Mesenchymal stem cell (in vitro differentiated cells and primary cell): ENCODE measurements at regions not wholly inside any gene's neighbourhood (a gene's known extent, or its start where the extent isn't known, plus 50 kb on each side); places are given as distances from the start of the nearest gene placed in this dataset.

Source experiments
- DNase-seq: peaks from one replicate; pipeline ENCODE4 v3.0.0-alpha.2; 2013
- H2AFZ ChIP-seq: one replicate; pipeline ENCODE4 v1.6.1; 2013; ENCODE audit warnings: low read depth, mild to moderate bottlenecking, control low read depth, inconsistent platforms, low read length, moderate library complexity
- H2AK5ac ChIP-seq: 2 replicates; pipeline ENCODE4 v1.6.1; 2013; ENCODE audit warnings: low read length, moderate library complexity, mild to moderate bottlenecking, inconsistent platforms; ENCODE audit not compliant: severe bottlenecking
- H2BK120ac ChIP-seq: one replicate; pipeline ENCODE4 v1.6.1; 2013; ENCODE audit warnings: low read depth, mild to moderate bottlenecking, inconsistent platforms, low read length, moderate library complexity
- H2BK12ac ChIP-seq, 2 experiments: one replicate each; pipeline ENCODE4 v1.6.1; 2013; ENCODE audit warnings: inconsistent platforms in 2 of 2, low read length in 2 of 2, mild to moderate bottlenecking in 2 of 2, moderate library complexity in 2 of 2, control low read depth in 1 of 2
- H2BK15ac ChIP-seq: one replicate; pipeline ENCODE4 v1.6.1; 2013; ENCODE audit warnings: mild to moderate bottlenecking, low read depth, inconsistent platforms; ENCODE audit not compliant: poor library complexity, severe bottlenecking
- H2BK5ac ChIP-seq: 2 replicates; pipeline ENCODE4 v1.6.1; 2013; ENCODE audit warnings: low read depth, mild to moderate bottlenecking, low read length, control low read depth, inconsistent platforms; ENCODE audit not compliant: poor library complexity, severe bottlenecking
- H3K14ac ChIP-seq, 2 experiments: one replicate each; pipeline ENCODE4 v1.6.1; 2013; ENCODE audit warnings: inconsistent platforms in 2 of 2, low read length in 2 of 2, control low read depth in 1 of 2, mild to moderate bottlenecking in 1 of 2, moderate library complexity in 1 of 2
- H3K18ac ChIP-seq, 2 experiments: one replicate each; pipeline ENCODE4 v1.6.1; 2013; ENCODE audit warnings: inconsistent platforms in 2 of 2, low read length in 2 of 2, control low read depth in 1 of 2, low read depth in 1 of 2, mild to moderate bottlenecking in 1 of 2
- H3K23ac ChIP-seq, 2 experiments: one replicate each; pipeline ENCODE4 v1.6.1; 2013; ENCODE audit warnings: inconsistent platforms in 2 of 2, low read length in 2 of 2, mild to moderate bottlenecking in 2 of 2, moderate library complexity in 2 of 2, control low read depth in 1 of 2
- H3K27ac ChIP-seq: 2 replicates; pipeline ENCODE4 v1.5.1; 2013; ENCODE audit warnings: mild to moderate bottlenecking, moderate library complexity, low read length, control low read depth, inconsistent platforms; ENCODE audit not compliant: poor library complexity, severe bottlenecking
- H3K27me3 ChIP-seq, 2 experiments: 2 replicates each; pipeline versions ENCODE4 v1.6.1 to v1.7.0; 2013; ENCODE audit warnings: low read length in 2 of 2, mild to moderate bottlenecking in 2 of 2, moderate library complexity in 2 of 2, control low read depth in 1 of 2, inconsistent platforms in 1 of 2; ENCODE audit not compliant: control insufficient read depth in 1 of 2, insufficient read depth in 1 of 2
- H3K36me3 ChIP-seq, 2 experiments: 2 replicates each; pipeline versions ENCODE4 v1.6.1 to v1.7.0; 2013; ENCODE audit warnings: low read length in 2 of 2, control low read depth in 1 of 2, inconsistent platforms in 1 of 2, low read depth in 1 of 2, mild to moderate bottlenecking in 1 of 2; ENCODE audit not compliant: insufficient read depth in 2 of 2, control insufficient read depth in 1 of 2
- H3K4ac ChIP-seq, 2 experiments: one replicate each; pipeline ENCODE4 v1.6.1; 2013; ENCODE audit warnings: inconsistent platforms in 2 of 2, low read length in 2 of 2, mild to moderate bottlenecking in 2 of 2, moderate library complexity in 2 of 2, control low read depth in 1 of 2, low read depth in 1 of 2
- H3K4me1 ChIP-seq: 2 replicates; pipeline ENCODE4 v1.6.1; 2013; ENCODE audit warnings: low read depth, low read length, control low read depth; ENCODE audit not compliant: control insufficient read depth, insufficient read depth
- H3K4me2 ChIP-seq: 2 replicates; pipeline ENCODE4 v1.6.1; 2013; ENCODE audit warnings: low read length, mild to moderate bottlenecking, inconsistent platforms; ENCODE audit not compliant: poor library complexity, severe bottlenecking
- H3K4me3 ChIP-seq, 2 experiments: 2 replicates each; pipeline versions ENCODE4 v1.5.1 to v1.7.0; 2013; ENCODE audit warnings: low read length in 2 of 2, mild to moderate bottlenecking in 2 of 2, control low read depth in 1 of 2, low read depth in 1 of 2; ENCODE audit not compliant: insufficient read depth in 1 of 2
- H3K79me1 ChIP-seq: replicated peaks from 2 replicates; pipeline ENCODE4 v1.6.1; 2013; ENCODE audit warnings: mild to moderate bottlenecking, control low read depth, low read length, inconsistent platforms; ENCODE audit not compliant: poor library complexity, severe bottlenecking
- H3K9ac ChIP-seq: 2 replicates; pipeline ENCODE4 v1.7.0; 2013; ENCODE audit warnings: mild to moderate bottlenecking, low read length, moderate library complexity
- H3K9me3 ChIP-seq: 2 replicates; pipeline ENCODE4 v1.7.0; 2013; ENCODE audit warnings: mild to moderate bottlenecking, low read length; ENCODE audit not compliant: control insufficient read depth
- H4K8ac ChIP-seq: one replicate; pipeline ENCODE4 v1.6.1; 2013; ENCODE audit warnings: inconsistent platforms, mild to moderate bottlenecking, low read length, moderate library complexity
- H4K91ac ChIP-seq: one replicate; pipeline ENCODE4 v1.6.1; 2013; ENCODE audit warnings: mild to moderate bottlenecking, low read length, inconsistent platforms
- WGBS: methylation state at CpG from one replicate; pipeline ENCODE4 v1.1.7; 2013; ENCODE audit warnings: mixed read lengths; 5-methylcytosine and 5-hydroxymethylcytosine counted together

- Histone ChIP-seq H3K9ac (no peak overlapping the region), H3K4me3 (no peak overlapping the region), H3K79me1 (no peaks in the 10 kb centered on the region), H3K9me3 (peaks cover under 1% of the 10 kb centered on the region), H2AFZ (no peak overlapping the region), H3K36me3 (no peaks in the 10 kb centered on the region), H4K91ac (no peak overlapping the region), H3K27me3 (peaks cover 0 to 4% of the 10 kb centered on the region in 2 experiments), H3K27ac (no peak overlapping the region), H3K23ac (no peak overlapping the region), H2BK120ac (no peak overlapping the region), H2AK5ac (no peak overlapping the region), H3K4me2 (no peak overlapping the region), H3K4ac (no peak overlapping the region), H3K18ac (no peak overlapping the region), H2BK15ac (no peak overlapping the region), H3K14ac (no peak overlapping the region), H2BK12ac (no peak overlapping the region), H4K8ac (no peak overlapping the region), H3K4me1 (no peaks in the 10 kb centered on the region), H2BK5ac (no peak overlapping the region)
- WGBS: 100% methylated on average over 1 of the region's 1 CpG
- DNase-seq: no peak
Observed at GRCh38 chr12:91551242-91551641, 368.6 kb upstream of the DCN start.

- no peaks in the 10 kb centered on the region for H3K4me1 ChIP-seq
- H2BK120ac ChIP-seq: no peak overlapping the region
- H3K18ac ChIP-seq: no peak overlapping the region
- no peak overlapping the region for H3K9ac ChIP-seq
- no peak overlapping the region for H2BK12ac ChIP-seq
- no peak overlapping the region for H2BK15ac ChIP-seq
- H3K36me3 ChIP-seq: no peaks in the 10 kb centered on the region
- no peak overlapping the region for H4K91ac ChIP-seq
- no peak for DNase-seq
- H3K27ac ChIP-seq: no peak overlapping the region
- no peak overlapping the region for H2BK5ac ChIP-seq
- no peak overlapping the region for H3K14ac ChIP-seq
- H3K4ac ChIP-seq: no peak overlapping the region
- H3K4me2 ChIP-seq: no peak overlapping the region
- H4K8ac ChIP-seq: no peak overlapping the region
- no peak overlapping the region for H3K4me3 ChIP-seq
- no peaks in the 10 kb centered on the region for H3K79me1 ChIP-seq
- peaks cover 3% of the 10 kb centered on the region for H3K9me3 ChIP-seq
- no peak overlapping the region for H2AK5ac ChIP-seq
- H3K23ac ChIP-seq: no peak overlapping the region
- 100% methylated on average over 1 of the region's 2 CpGs for WGBS
- H2AFZ ChIP-seq: no peak overlapping the region
- H3K27me3 ChIP-seq: no peaks in the 10 kb centered on the region
Observed at GRCh38 chr12:91542666-91543065, 360.0 kb upstream of the DCN start.

GRCh38 chr12:91542067-91542466 lies 359.4 kb upstream of the DCN start:
- H3K79me1 ChIP-seq: no peaks in the 10 kb centered on the region
- H3K4ac ChIP-seq: no peak overlapping the region
- no peak overlapping the region for H3K23ac ChIP-seq
- no peak overlapping the region for H3K4me3 ChIP-seq
- no peak for DNase-seq
- H4K91ac ChIP-seq: no peak overlapping the region
- no peak overlapping the region for H2AFZ ChIP-seq
- no peak overlapping the region for H3K18ac ChIP-seq
- H3K9me3 ChIP-seq: peaks cover 3% of the 10 kb centered on the region
- no peak overlapping the region for H2AK5ac ChIP-seq
- no CpG with 5 or more reads among the region's 1 CpG for WGBS
- H3K36me3 ChIP-seq: no peaks in the 10 kb centered on the region
- H4K8ac ChIP-seq: no peak overlapping the region
- H2BK15ac ChIP-seq: no peak overlapping the region
- no peak overlapping the region for H2BK5ac ChIP-seq
- no peak overlapping the region for H3K4me2 ChIP-seq
- H2BK120ac ChIP-seq: no peak overlapping the region
- no peak overlapping the region for H3K9ac ChIP-seq
- no peak overlapping the region for H3K14ac ChIP-seq
- H3K27ac ChIP-seq: no peak overlapping the region
- H3K4me1 ChIP-seq: no peaks in the 10 kb centered on the region
- H2BK12ac ChIP-seq: no peak overlapping the region
- no peaks in the 10 kb centered on the region for H3K27me3 ChIP-seq

DNA sequence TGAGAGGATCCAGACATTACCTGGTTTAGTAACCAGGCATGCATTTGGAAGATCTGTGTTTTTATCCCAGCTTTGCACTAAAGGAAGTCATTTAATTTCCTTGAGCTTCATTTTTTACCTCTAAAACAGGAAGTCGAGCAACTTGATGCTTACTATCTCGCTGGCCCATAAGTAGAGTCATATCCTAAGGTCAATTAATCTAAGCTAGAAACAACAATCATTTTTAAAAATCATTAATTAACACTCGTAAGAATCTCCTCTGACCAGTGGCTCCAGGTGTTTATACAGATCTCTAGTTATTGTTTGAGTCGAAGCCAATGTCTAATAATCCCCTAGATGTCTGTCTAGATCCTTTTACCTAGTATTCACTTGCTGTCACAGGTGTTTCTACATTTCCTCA lies 355.8 kb upstream of the DCN start:
- Histone ChIP-seq H3K36me3 (no peaks in the 10 kb centered on the region), H2BK15ac (no peak overlapping the region), H3K4me2 (no peak overlapping the region), H3K23ac (no peak overlapping the region), H3K27ac (no peak overlapping the region), H2AFZ (no peak overlapping the region), H2BK5ac (no peak overlapping the region), H3K9ac (no peak overlapping the region), H3K27me3 (no peaks in the 10 kb centered on the region), H3K18ac (no peak overlapping the region), H4K91ac (no peak overlapping the region), H2BK12ac (no peak overlapping the region), H4K8ac (no peak overlapping the region), H3K14ac (no peak overlapping the region), H3K4me3 (no peak overlapping the region), H2AK5ac (no peak overlapping the region), H3K9me3 (peaks cover 12% of the 10 kb centered on the region), H2BK120ac (no peak overlapping the region), H3K4me1 (no peaks in the 10 kb centered on the region), H3K4ac (no peak overlapping the region), H3K79me1 (no peaks in the 10 kb centered on the region)
- WGBS: 86% methylated on average over 4 of the region's 4 CpGs
- no peak for DNase-seq
